GM18867 (cell line): ENCODE measurements at regions not wholly inside any gene's neighbourhood (a gene's known extent, or its start where the extent isn't known, plus 50 kb on each side); places are given as distances from the start of the nearest gene placed in this dataset.
"Not testable (repeated sequence)": the region's sequence is repeated elsewhere in the genome, so short reads cannot be mapped to it uniquely, and the experiment has no call there.

Experiments used
- ATAC-seq: cut with Tn5 transposase; IDR thresholded peaks from one replicate; pipeline ENCODE4 v1.9.1; 2021; ENCODE audit warnings: mild to moderate bottlenecking, moderate library complexity; ENCODE audit not compliant: unreplicated experiment

GRCh38 chr3:107172411-107172810, 204.8 kb upstream of the CCDC54 start:
- ATAC-seq, result no peak

- ATAC-seq, result no peak
These were observed 192.9 kb upstream of the CCDC54 start for GRCh38 chr3:107184375-107184774.

GRCh38 chr3:107188262-107188661, 189.0 kb upstream of the CCDC54 start:
- ATAC-seq, result no peak

- no peak for ATAC-seq
These were observed 188.0 kb upstream of the CCDC54 start for GRCh38 chr3:107189158-107189791.

GRCh38 chr3:107193116-107193515, 184.1 kb upstream of the CCDC54 start:
- no peak for ATAC-seq

GRCh38 chr3:107198581-107199181, 178.6 kb upstream of the CCDC54 start:
- ATAC-seq, result no peak

GRCh38 chr3:107201146-107201545, 176.1 kb upstream of the CCDC54 start:
- no peak for ATAC-seq

- not testable (repeated sequence) for ATAC-seq
These were observed 174.4 kb upstream of the CCDC54 start for GRCh38 chr3:107202885-107203284.

GRCh38 chr3:107204121-107204520, 173.1 kb upstream of the CCDC54 start:
- ATAC-seq, result no peak

GRCh38 chr3:107205358-107205757, 171.9 kb upstream of the CCDC54 start:
- ATAC-seq, result no peak

- ATAC-seq, result peak; percentile 64
These were observed 171.1 kb upstream of the CCDC54 start for GRCh38 chr3:107206141-107206540.

GRCh38 chr3:107206945-107207344, 170.3 kb upstream of the CCDC54 start:
- no peak for ATAC-seq

- no peak for ATAC-seq
These were observed 169.1 kb upstream of the CCDC54 start for GRCh38 chr3:107208100-107208499.

GRCh38 chr3:107208796-107209195, 168.4 kb upstream of the CCDC54 start:
- ATAC-seq, result no peak

- no peak for ATAC-seq
These were observed 167.8 kb upstream of the CCDC54 start for GRCh38 chr3:107209302-107209990.

GRCh38 chr3:107211608-107212007, 165.6 kb upstream of the CCDC54 start:
- ATAC-seq, result no peak

GRCh38 chr3:107212618-107213017, 164.6 kb upstream of the CCDC54 start:
- no peak for ATAC-seq

GRCh38 chr3:107213044-107213669, 164.1 kb upstream of the CCDC54 start:
- ATAC-seq, result no peak

GRCh38 chr3:107216229-107216628, 161.0 kb upstream of the CCDC54 start:
- ATAC-seq, result no peak

GRCh38 chr3:107216711-107217110, 160.5 kb upstream of the CCDC54 start:
- ATAC-seq, result no peak

- ATAC-seq, result no peak
These were observed 160.1 kb upstream of the CCDC54 start for GRCh38 chr3:107217172-107217571.

- ATAC-seq, result no peak
These were observed 158.4 kb upstream of the CCDC54 start for GRCh38 chr3:107218864-107219269.
